Calu3 (cell line): ENCODE measurements at regions not wholly inside any gene's neighbourhood (a gene's known extent, or its start where the extent isn't known, plus 50 kb on each side); places are given as distances from the start of the nearest gene placed in this dataset.
"Not testable (repeated sequence)": the region's sequence is repeated elsewhere in the genome, so short reads cannot be mapped to it uniquely, and the experiment has no call there.

Experiments used
- BruUV-seq: library from RNA; stranded (reverse); fragments of 400-500 nt; replicated peaks from 2 replicates; lab custom pipeline; 2021; lab: Mats Ljungman, UMichigan
- CTCF ChIA-PET: fragments of 300-600 bp; sonication (Branson Sonifier 250); formaldehyde crosslinking; loops from one replicate; lab custom pipeline; 2022; ENCODE audit warnings: antibody characterized with exemption; lab: Charles Lee
- DNase-seq: peaks from one replicate; pipeline ENCODE4 v3.0.0; 2022
- H3K27ac Mint-ChIP-seq: one replicate; pipeline ENCODE4 v1.8.0; 2022; ENCODE audit warnings: mixed read lengths; ENCODE audit not compliant: unreplicated experiment
- H3K27me3 Mint-ChIP-seq: one replicate; pipeline ENCODE4 v1.8.0; 2022; ENCODE audit warnings: mixed read lengths; ENCODE audit not compliant: unreplicated experiment
- H3K36me3 Mint-ChIP-seq: one replicate; pipeline ENCODE4 v1.8.0; 2022; ENCODE audit warnings: mild to moderate bottlenecking, moderate library complexity, mixed read lengths; ENCODE audit not compliant: insufficient read depth, unreplicated experiment
- H3K4me1 Mint-ChIP-seq: one replicate; pipeline ENCODE4 v1.8.0; 2022; ENCODE audit warnings: mild to moderate bottlenecking, low read depth, mixed read lengths; ENCODE audit not compliant: unreplicated experiment
- H3K4me3 Mint-ChIP-seq: one replicate; pipeline ENCODE4 v1.8.0; 2022; ENCODE audit warnings: mild to moderate bottlenecking, low read depth, moderate library complexity, mixed read lengths; ENCODE audit not compliant: unreplicated experiment
- H3K9me3 Mint-ChIP-seq: one replicate; pipeline ENCODE4 v1.8.0; 2022; ENCODE audit warnings: low read depth, mixed read lengths; ENCODE audit not compliant: unreplicated experiment
- CTCF ChIP-seq: fragments of 200-600 bp; IDR thresholded peaks from one replicate; pipeline ENCODE4 v1.8.0; 2022; ENCODE audit warnings: antibody characterized with exemption; ENCODE audit not compliant: unreplicated experiment
- intact Hi-C: fragments of 100-400 bp; cut with micrococcal nuclease; formaldehyde crosslinking; loops from one replicate; pipeline ENCODE4 v1.10.0; 2022; ENCODE audit not compliant: unreplicated experiment

DNA sequence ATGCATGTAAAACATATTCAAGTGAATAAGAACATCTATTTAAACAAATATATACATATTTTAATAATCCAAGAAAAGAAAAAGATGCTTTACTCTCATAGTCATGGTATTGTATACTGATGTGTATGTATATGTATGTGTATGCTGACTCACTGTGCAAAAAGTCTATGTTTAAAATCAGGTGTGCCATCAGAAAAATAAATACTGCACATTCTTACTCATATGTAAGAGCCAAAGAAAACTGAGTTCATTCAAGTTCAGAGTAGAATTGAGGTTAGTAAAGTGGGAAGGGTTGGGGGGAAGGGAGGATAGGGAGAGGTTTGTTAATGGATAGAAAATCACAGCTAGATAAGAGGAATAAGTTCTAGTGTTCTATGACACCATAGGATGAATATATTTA is 403.9 kb upstream of the SMIM31 start:
- intact Hi-C loops, result no loop called here
- CTCF ChIA-PET, result no interaction called here
- no TSS peak for BruUV-seq

GRCh38 chr4:164350716-164351115 is 403.2 kb upstream of the SMIM31 start:
- H3K4me3 Mint-ChIP-seq, H3K9me3 Mint-ChIP-seq, DNase-seq, H3K27me3 Mint-ChIP-seq, intact Hi-C loops, H3K4me1 Mint-ChIP-seq, H3K27ac Mint-ChIP-seq, CTCF ChIA-PET, H3K36me3 Mint-ChIP-seq, BruUV-seq: not testable (repeated sequence)

More for the DNA sequence above, 403.9 kb upstream of the SMIM31 start:
- no peak for TF ChIP-seq CTCF
- H3K27ac Mint-ChIP-seq, result no peak overlapping the region
- no peaks in the 10 kb centered on the region for H3K4me1 Mint-ChIP-seq
- DNase-seq, result no peak
- H3K36me3 Mint-ChIP-seq, result no peaks in the 10 kb centered on the region
- H3K9me3 Mint-ChIP-seq, result no peaks in the 10 kb centered on the region
- H3K27me3 Mint-ChIP-seq, result no peaks in the 10 kb centered on the region
- H3K4me3 Mint-ChIP-seq, result no peak overlapping the region

DNA sequence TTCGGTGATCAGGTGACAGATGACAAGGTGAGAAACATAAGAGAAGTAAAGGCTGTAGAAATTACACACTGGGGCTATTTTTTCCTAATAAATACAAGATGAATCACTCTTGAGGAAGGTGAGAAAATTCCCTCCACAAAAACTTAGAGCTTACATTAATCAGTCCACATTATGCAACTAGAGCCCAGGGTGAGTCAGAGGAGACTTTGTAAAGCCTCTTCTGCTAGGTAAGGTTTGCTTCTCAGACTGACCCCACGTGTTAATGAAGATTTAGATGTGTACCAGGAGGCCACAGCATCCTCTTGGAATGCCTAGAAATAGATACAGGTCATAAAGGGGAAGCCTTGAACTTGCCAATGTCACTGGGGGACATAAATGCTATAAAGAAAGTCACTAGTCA is 396.0 kb upstream of the SMIM31 start:
- Mint-ChIP-seq H3K4me3 (no peak overlapping the region), H3K27ac (no peak overlapping the region), H3K9me3 (no peaks in the 10 kb centered on the region), H3K27me3 (no peaks in the 10 kb centered on the region), H3K4me1 (no peaks in the 10 kb centered on the region), H3K36me3 (no peaks in the 10 kb centered on the region)
- no peak for TF ChIP-seq CTCF
- BruUV-seq, result no TSS peak
- CTCF ChIA-PET, result no interaction called here
- DNase-seq, result no peak
- intact Hi-C loops, result no loop called here

GRCh38 chr4:164358400-164358799 is 395.5 kb upstream of the SMIM31 start:
- Mint-ChIP-seq H3K36me3 (no peaks in the 10 kb centered on the region), H3K27me3 (no peaks in the 10 kb centered on the region), H3K4me3 (no peak overlapping the region), H3K9me3 (no peaks in the 10 kb centered on the region), H3K27ac (no peak overlapping the region), H3K4me1 (no peaks in the 10 kb centered on the region)
- TF ChIP-seq CTCF, result no peak
- no peak for DNase-seq
- no TSS peak for BruUV-seq
- CTCF ChIA-PET, result no interaction called here
- intact Hi-C loops, result no loop called here

DNA sequence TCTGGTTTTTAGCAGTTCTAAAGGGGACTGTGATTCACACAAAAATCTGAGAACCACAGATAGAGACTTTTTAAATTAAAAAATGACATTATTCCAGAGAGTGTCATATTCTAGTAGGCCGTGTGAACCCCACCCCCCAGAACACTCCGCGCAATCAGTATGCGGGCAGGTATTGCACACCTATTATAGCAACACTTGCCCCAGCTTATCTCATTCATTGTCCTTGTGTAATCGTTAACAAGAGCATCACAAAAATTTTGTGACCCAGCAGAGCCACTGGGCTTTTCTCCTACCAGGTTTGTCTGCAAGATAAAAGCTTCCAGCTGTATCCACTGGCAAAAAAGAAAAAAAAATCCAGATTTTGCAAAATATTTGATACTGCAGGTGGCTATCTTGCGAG is 394.1 kb upstream of the SMIM31 start:
- no peaks in the 10 kb centered on the region for H3K36me3 Mint-ChIP-seq
- no TSS peak for BruUV-seq
- no peaks in the 10 kb centered on the region for H3K4me1 Mint-ChIP-seq
- CTCF ChIA-PET, result interaction anchor here (0.6 kb wide), 1 partner anchor 27 kb away, joined by 3 read pairs; no protein-coding TSS in a partner anchor
- H3K27me3 Mint-ChIP-seq, result no peaks in the 10 kb centered on the region
- no peak for TF ChIP-seq CTCF
- no peak for DNase-seq
- no peaks in the 10 kb centered on the region for H3K9me3 Mint-ChIP-seq
- no peak overlapping the region for H3K4me3 Mint-ChIP-seq
- intact Hi-C loops, result no loop called here
- H3K27ac Mint-ChIP-seq, result no peak overlapping the region
